SK-N-SH treated with all-trans-retinoic acid at 6 μM for 48 hours (cell line): ENCODE measurements at regions not wholly inside any gene's neighbourhood (a gene's known extent, or its start where the extent isn't known, plus 50 kb on each side); places are given as distances from the start of the nearest gene placed in this dataset.

Experiments used
- ATAC-seq: fragments of 200-7000 bp; cut with Tn5 transposase; 3 replicates; pipeline ENCODE4 v1.9.1; 2020; ENCODE audit warnings: mild to moderate bottlenecking, moderate library complexity
- ARNTL ChIP-seq: fragments of 450-650 bp; formaldehyde crosslinking; IDR thresholded peaks from 2 replicates; pipeline ENCODE4 v1.5.0; 2020; ENCODE audit warnings: low read depth, mild to moderate bottlenecking, moderate library complexity, borderline replicate concordance
- BACH2 ChIP-seq: fragments of 250-450 bp; sonication (Bioruptor Pico); IDR thresholded peaks from 2 replicates; pipeline ENCODE4 v1.9.0; 2021; ENCODE audit warnings: mild to moderate bottlenecking, borderline replicate concordance
- CSDC2 ChIP-seq: fragments of 250-450 bp; sonication (Bioruptor Pico); IDR thresholded peaks from 2 replicates; pipeline ENCODE4 v1.5.0; 2020; ENCODE audit warnings: mild to moderate bottlenecking, moderate library complexity
- ESRRG ChIP-seq: fragments of 250-450 bp; sonication (Bioruptor Pico); IDR thresholded peaks from 2 replicates; pipeline ENCODE4 v1.6.1; 2021; ENCODE audit warnings: mild to moderate bottlenecking
- GLIS3 ChIP-seq: fragments of 250-450 bp; sonication (Bioruptor Pico); IDR thresholded peaks from 2 replicates; pipeline ENCODE4 v1.5.0; 2020; ENCODE audit warnings: mild to moderate bottlenecking, moderate library complexity
- ISL1 ChIP-seq: fragments of 250-450 bp; sonication (Bioruptor Pico); IDR thresholded peaks from 2 replicates; pipeline ENCODE4 v2.1.2; 2022; ENCODE audit warnings: mild to moderate bottlenecking, moderate library complexity
- OSR1 ChIP-seq: fragments of 250-450 bp; sonication (Bioruptor Pico); IDR thresholded peaks from 2 replicates; pipeline ENCODE4 v1.8.0; 2022; ENCODE audit warnings: moderate library complexity, mild to moderate bottlenecking, inconsistent platforms
- PPARA ChIP-seq: fragments of 250-450 bp; sonication (Bioruptor Pico); IDR thresholded peaks from 2 replicates; pipeline ENCODE4 v1.5.0; 2020; ENCODE audit warnings: mild to moderate bottlenecking, borderline replicate concordance
- SNAI2 ChIP-seq: fragments of 250-450 bp; sonication (Bioruptor Pico); IDR thresholded peaks from 2 replicates; pipeline ENCODE4 v1.5.0; 2020; ENCODE audit warnings: mild to moderate bottlenecking, moderate library complexity
- TCF4 ChIP-seq: fragments of 250-450 bp; sonication (Bioruptor Pico); IDR thresholded peaks from 2 replicates; pipeline ENCODE4 v1.8.0; 2021; ENCODE audit warnings: mild to moderate bottlenecking, moderate library complexity, borderline replicate concordance
- TOX ChIP-seq: fragments of 250-450 bp; sonication (Bioruptor Pico); IDR thresholded peaks from 2 replicates; pipeline ENCODE4 v1.8.0; 2021; ENCODE audit warnings: mild to moderate bottlenecking, moderate library complexity, borderline replicate concordance
- TSHZ2 ChIP-seq: fragments of 250-450 bp; sonication (Bioruptor Pico); IDR thresholded peaks from 2 replicates; pipeline ENCODE4 v1.5.0; 2020; ENCODE audit warnings: mild to moderate bottlenecking, moderate library complexity
- ZC3H10 ChIP-seq: fragments of 250-450 bp; sonication (Bioruptor Pico); IDR thresholded peaks from 2 replicates; pipeline ENCODE4 v1.5.1; 2021; ENCODE audit warnings: mild to moderate bottlenecking, moderate library complexity
- ZFP3 ChIP-seq: fragments of 250-450 bp; sonication (Bioruptor Pico); IDR thresholded peaks from 2 replicates; pipeline ENCODE4 v1.5.0; 2020; ENCODE audit warnings: mild to moderate bottlenecking, moderate library complexity
- ZFP30 ChIP-seq: fragments of 450-650 bp; formaldehyde crosslinking; IDR thresholded peaks from 2 replicates; pipeline ENCODE4 v1.5.0; 2022; ENCODE audit warnings: mild to moderate bottlenecking, moderate library complexity
- ZNF565 ChIP-seq: fragments of 450-650 bp; formaldehyde crosslinking; conservative IDR thresholded peaks from 2 replicates; pipeline ENCODE4 v1.5.0; 2020; ENCODE audit warnings: low read depth, mild to moderate bottlenecking, moderate library complexity
- ZNF70 ChIP-seq: fragments of 450-650 bp; formaldehyde crosslinking; IDR thresholded peaks from 2 replicates; pipeline ENCODE4 v1.5.0; 2020; ENCODE audit warnings: mild to moderate bottlenecking, moderate library complexity
- ZNF8 ChIP-seq: fragments of 450-650 bp; formaldehyde crosslinking; IDR thresholded peaks from 2 replicates; pipeline ENCODE4 v1.5.0; 2020; ENCODE audit warnings: mild to moderate bottlenecking, moderate library complexity
- TF ChIP-seq, protein P1 (sequence below): fragments of 250-450 bp; sonication (Bioruptor Pico); IDR thresholded peaks from 2 replicates; pipeline ENCODE4 v1.8.0; 2020; ENCODE audit warnings: mild to moderate bottlenecking, moderate library complexity, borderline replicate concordance
- TF ChIP-seq, protein P2 (sequence below): fragments of 250-450 bp; sonication (Bioruptor Pico); IDR thresholded peaks from 2 replicates; pipeline ENCODE4 v1.5.1; 2021; ENCODE audit warnings: mild to moderate bottlenecking, moderate library complexity
- TF ChIP-seq, protein P3 (sequence below): fragments of 250-450 bp; sonication (Bioruptor Pico); IDR thresholded peaks from 2 replicates; pipeline ENCODE4 v1.5.1; 2020; ENCODE audit warnings: low read depth, mild to moderate bottlenecking, moderate library complexity
- TF ChIP-seq, protein P4 (sequence below): fragments of 250-450 bp; sonication (Bioruptor Pico); IDR thresholded peaks from 2 replicates; pipeline ENCODE4 v1.8.0; 2021; ENCODE audit warnings: low read depth, mild to moderate bottlenecking, moderate library complexity, borderline replicate concordance

DNA sequence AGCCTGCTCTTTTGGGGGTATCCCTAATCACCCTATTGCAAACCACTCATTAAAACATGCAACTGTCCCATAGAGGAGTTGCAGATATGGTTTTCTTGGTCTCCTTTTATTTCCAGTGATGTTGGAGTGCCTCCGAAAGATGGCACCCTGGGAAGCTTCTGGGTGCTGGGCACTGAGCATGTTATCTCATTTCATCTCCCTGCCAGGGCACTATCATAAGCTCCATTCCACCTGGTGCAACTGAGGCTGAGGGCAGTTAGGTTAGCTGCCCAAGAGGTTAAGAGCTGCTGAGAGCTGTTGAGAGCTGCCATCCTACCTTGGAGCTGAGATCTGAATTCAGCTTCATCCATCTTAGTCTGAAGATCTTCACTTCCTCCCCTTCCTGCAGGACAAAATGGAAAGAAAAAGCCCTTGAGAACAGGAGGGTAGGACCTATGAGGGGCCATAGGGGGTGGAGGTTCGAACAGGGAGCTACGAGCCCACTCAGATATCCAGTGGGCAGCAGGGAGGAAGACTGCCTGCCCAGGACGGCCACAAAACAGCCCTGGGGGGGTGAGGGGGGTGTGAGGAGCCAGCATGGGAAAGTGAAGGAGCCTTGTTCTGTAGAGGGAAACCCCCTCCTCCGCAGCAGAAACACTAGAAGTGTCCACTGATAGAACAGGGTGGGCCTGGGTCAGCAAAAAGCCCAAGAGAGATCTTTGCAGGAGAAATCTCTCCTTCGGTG is 202.5 kb downstream of the ZFP36L2 start:
- no peak; the same call in 2 of the 3 replicates for ATAC-seq
- TF ChIP-seq SNAI2 (no peak), TOX (no peak), PPARA (CRISPR knock-in tag) (no peak), TCF4 (CRISPR knock-in tag) (no peak), BACH2 (no peak), ZNF8 (no peak), ZFP30 (CRISPR knock-in tag) (no peak), ZC3H10 (CRISPR knock-in tag) (no peak), CSDC2 (CRISPR knock-in tag) (no peak), ISL1 (no peak), ZNF70 (CRISPR knock-in tag) (no peak)
- TF ChIP-seq, protein P1, sequence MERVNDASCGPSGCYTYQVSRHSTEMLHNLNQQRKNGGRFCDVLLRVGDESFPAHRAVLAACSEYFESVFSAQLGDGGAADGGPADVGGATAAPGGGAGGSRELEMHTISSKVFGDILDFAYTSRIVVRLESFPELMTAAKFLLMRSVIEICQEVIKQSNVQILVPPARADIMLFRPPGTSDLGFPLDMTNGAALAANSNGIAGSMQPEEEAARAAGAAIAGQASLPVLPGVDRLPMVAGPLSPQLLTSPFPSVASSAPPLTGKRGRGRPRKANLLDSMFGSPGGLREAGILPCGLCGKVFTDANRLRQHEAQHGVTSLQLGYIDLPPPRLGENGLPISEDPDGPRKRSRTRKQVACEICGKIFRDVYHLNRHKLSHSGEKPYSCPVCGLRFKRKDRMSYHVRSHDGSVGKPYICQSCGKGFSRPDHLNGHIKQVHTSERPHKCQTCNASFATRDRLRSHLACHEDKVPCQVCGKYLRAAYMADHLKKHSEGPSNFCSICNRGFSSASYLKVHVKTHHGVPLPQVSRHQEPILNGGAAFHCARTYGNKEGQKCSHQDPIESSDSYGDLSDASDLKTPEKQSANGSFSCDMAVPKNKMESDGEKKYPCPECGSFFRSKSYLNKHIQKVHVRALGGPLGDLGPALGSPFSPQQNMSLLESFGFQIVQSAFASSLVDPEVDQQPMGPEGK (CRISPR knock-in tag): no peak

DNA sequence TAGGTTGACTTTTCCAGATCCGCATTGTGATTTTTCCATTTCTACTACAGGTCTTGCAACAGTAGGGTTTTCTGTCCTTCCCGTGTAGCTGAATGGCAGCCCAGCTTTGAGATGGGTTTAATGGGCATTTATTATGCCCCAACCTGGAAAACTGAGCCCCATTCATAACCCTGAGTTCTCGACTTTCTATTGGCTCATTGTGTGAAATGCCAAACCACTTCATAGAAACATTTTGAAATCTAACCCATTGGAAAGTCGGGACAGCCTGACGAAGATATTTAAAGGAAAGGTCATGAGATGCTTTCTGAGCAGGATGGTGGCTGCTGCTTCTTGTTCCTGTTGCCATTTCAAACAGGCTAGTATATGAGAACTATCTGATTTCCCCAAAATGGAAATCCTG is 203.5 kb downstream of the ZFP36L2 start:
- TF ChIP-seq PPARA (CRISPR knock-in tag): no peak
- TF ChIP-seq, protein P2, sequence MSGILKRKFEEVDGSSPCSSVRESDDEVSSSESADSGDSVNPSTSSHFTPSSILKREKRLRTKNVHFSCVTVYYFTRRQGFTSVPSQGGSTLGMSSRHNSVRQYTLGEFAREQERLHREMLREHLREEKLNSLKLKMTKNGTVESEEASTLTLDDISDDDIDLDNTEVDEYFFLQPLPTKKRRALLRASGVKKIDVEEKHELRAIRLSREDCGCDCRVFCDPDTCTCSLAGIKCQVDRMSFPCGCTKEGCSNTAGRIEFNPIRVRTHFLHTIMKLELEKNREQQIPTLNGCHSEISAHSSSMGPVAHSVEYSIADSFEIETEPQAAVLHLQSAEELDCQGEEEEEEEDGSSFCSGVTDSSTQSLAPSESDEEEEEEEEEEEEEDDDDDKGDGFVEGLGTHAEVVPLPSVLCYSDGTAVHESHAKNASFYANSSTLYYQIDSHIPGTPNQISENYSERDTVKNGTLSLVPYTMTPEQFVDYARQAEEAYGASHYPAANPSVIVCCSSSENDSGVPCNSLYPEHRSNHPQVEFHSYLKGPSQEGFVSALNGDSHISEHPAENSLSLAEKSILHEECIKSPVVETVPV: no peak
- TF ChIP-seq ISL1: no peak
- no peak for TF ChIP-seq TOX
- TF ChIP-seq ARNTL (CRISPR knock-in tag): no peak
- no peak for TF ChIP-seq BACH2
- TF ChIP-seq ESRRG: no peak
- TF ChIP-seq ZNF70 (CRISPR knock-in tag): no peak
- TF ChIP-seq ZNF565 (CRISPR knock-in tag): no peak
- TF ChIP-seq ZC3H10 (CRISPR knock-in tag): no peak
- TF ChIP-seq GLIS3 (CRISPR knock-in tag): no peak
- TF ChIP-seq, protein P3, sequence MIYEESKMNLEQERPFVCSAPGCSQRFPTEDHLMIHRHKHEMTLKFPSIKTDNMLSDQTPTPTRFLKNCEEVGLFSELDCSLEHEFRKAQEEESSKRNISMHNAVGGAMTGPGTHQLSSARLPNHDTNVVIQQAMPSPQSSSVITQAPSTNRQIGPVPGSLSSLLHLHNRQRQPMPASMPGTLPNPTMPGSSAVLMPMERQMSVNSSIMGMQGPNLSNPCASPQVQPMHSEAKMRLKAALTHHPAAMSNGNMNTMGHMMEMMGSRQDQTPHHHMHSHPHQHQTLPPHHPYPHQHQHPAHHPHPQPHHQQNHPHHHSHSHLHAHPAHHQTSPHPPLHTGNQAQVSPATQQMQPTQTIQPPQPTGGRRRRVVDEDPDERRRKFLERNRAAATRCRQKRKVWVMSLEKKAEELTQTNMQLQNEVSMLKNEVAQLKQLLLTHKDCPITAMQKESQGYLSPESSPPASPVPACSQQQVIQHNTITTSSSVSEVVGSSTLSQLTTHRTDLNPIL (CRISPR knock-in tag): no peak
- no peak for TF ChIP-seq TSHZ2 (CRISPR knock-in tag)
- no peak for TF ChIP-seq ZFP3
- TF ChIP-seq, protein P4, sequence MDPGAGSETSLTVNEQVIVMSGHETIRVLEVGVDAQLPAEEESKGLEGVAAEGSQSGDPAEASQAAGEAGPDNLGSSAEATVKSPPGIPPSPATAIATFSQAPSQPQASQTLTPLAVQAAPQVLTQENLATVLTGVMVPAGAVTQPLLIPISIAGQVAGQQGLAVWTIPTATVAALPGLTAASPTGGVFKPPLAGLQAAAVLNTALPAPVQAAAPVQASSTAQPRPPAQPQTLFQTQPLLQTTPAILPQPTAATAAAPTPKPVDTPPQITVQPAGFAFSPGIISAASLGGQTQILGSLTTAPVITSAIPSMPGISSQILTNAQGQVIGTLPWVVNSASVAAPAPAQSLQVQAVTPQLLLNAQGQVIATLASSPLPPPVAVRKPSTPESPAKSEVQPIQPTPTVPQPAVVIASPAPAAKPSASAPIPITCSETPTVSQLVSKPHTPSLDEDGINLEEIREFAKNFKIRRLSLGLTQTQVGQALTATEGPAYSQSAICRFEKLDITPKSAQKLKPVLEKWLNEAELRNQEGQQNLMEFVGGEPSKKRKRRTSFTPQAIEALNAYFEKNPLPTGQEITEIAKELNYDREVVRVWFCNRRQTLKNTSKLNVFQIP (CRISPR knock-in tag): no peak
- no peak for TF ChIP-seq TCF4 (CRISPR knock-in tag)
- no peak for TF ChIP-seq OSR1 (CRISPR knock-in tag)
- TF ChIP-seq, protein P1 (CRISPR knock-in tag): no peak
- no peak for ATAC-seq
